ENCODE measurements at regions not wholly inside any gene's neighbourhood (a gene's known extent, or its start where the extent isn't known, plus 50 kb on each side); places are given as distances from the start of the nearest gene placed in this dataset.

DNA sequence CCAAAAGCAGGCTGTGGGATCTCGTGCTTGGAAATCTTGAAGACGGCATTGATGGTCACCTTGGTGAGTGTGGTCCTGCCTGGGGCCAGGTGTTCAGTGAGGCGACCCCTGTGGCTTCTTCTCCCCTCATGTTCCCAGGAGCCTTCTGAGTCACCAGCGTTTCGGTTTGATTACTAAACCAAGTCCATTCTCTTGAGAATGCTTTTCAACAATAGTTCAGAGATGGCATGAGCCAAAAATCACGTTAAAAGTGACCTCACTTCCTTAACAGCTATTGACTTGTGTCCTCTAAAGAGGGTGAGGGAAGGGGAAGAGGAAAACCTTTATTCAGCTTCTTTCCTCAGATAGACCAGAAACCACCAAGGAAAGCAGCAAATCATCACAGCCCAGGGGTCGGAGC is 315.2 kb downstream of the GATA3 start:
- TF ChIP-seq EZH2 (IDR thresholded peaks at IDR 0.05; ENCODE audit: low read length): no peak
- TF ChIP-seq, protein P1, sequence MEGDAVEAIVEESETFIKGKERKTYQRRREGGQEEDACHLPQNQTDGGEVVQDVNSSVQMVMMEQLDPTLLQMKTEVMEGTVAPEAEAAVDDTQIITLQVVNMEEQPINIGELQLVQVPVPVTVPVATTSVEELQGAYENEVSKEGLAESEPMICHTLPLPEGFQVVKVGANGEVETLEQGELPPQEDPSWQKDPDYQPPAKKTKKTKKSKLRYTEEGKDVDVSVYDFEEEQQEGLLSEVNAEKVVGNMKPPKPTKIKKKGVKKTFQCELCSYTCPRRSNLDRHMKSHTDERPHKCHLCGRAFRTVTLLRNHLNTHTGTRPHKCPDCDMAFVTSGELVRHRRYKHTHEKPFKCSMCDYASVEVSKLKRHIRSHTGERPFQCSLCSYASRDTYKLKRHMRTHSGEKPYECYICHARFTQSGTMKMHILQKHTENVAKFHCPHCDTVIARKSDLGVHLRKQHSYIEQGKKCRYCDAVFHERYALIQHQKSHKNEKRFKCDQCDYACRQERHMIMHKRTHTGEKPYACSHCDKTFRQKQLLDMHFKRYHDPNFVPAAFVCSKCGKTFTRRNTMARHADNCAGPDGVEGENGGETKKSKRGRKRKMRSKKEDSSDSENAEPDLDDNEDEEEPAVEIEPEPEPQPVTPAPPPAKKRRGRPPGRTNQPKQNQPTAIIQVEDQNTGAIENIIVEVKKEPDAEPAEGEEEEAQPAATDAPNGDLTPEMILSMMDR (optimal IDR thresholded peaks at IDR 0.05 in 1 of 3, IDR thresholded peaks at IDR 0.05 in 1 of 3, conservative IDR thresholded peaks at IDR 0.05 in 1 of 3; ENCODE audit: extremely low read depth in 1 of 3, insufficient read depth in 2 of 3, low read length in 3 of 3): no peak
